Sigmoid colon (tissue), 6 donors: ENCODE measurements at regions not wholly inside any gene's neighbourhood (a gene's known extent, or its start where the extent isn't known, plus 50 kb on each side); places are given as distances from the start of the nearest gene placed in this dataset.

ENCODE experiments used
- DNase-seq: peaks from one replicate; pipeline ENCODE4 v3.0.0-alpha.2; 2019
- H3K27ac ChIP-seq, 4 donors: fragments of 200-600 bp; sonication (generic); one replicate each; pipeline ENCODE4 v1.5.1; 2016 to 2019; ENCODE audit warnings: mild to moderate bottlenecking in 1 of 4
- H3K27me3 ChIP-seq, 3 donors: fragments of 200-600 bp; sonication (generic); one replicate each; pipeline ENCODE4 v1.5.1; 2019; ENCODE audit warnings: mild to moderate bottlenecking in 1 of 3
- H3K36me3 ChIP-seq, 4 donors: fragments of 200-600 bp; sonication (generic); one replicate each; pipeline ENCODE4 v1.5.1; 2016 to 2019
- H3K4me1 ChIP-seq, 4 donors: fragments of 200-600 bp; sonication (generic); one replicate each; pipeline ENCODE4 v1.5.1; 2017 to 2019
- H3K4me3 ChIP-seq, 4 donors: fragments of 200-600 bp; sonication (generic); one replicate each; pipeline ENCODE4 v1.5.1; 2017 to 2019; ENCODE audit warnings: mild to moderate bottlenecking in 2 of 4, moderate library complexity in 1 of 4
- H3K9me3 ChIP-seq, 4 donors: fragments of 200-600 bp in 3 of 4; sonication (generic) in 3 of 4; one replicate each; pipeline versions ENCODE4 v1.5.1 to v1.6.1; 2013 to 2019
- EP300 ChIP-seq, 4 donors: sonication (generic); formaldehyde crosslinking; IDR thresholded peaks; one replicate each; pipeline ENCODE4 v1.6.1; 2017; ENCODE audit warnings: antibody characterized with exemption in 4 of 4
- POLR2A ChIP-seq, 2 donors: fragments of 450-650 bp; IDR thresholded peaks; one replicate each; pipeline ENCODE4 v1.6.1; 2016; ENCODE audit warnings: antibody characterized with exemption in 2 of 2, mild to moderate bottlenecking in 2 of 2, moderate library complexity in 2 of 2
- POLR2AphosphoS5 ChIP-seq, 4 donors: sonication (generic); formaldehyde crosslinking; IDR thresholded peaks; one replicate each; pipeline ENCODE4 v1.6.1; 2017; ENCODE audit warnings: antibody characterized with exemption in 4 of 4
- WGBS, 2 donors: extraction: QIAGEN DNeasy Blood & Tissue Kit; methylation state at CpG; one replicate each; pipeline ENCODE4 v1.1.7; 2013; 5-methylcytosine and 5-hydroxymethylcytosine counted together
- intact Hi-C: fragments of 100-400 bp; cut with DNase I; formaldehyde crosslinking; loops from one replicate; pipeline ENCODE4 v1.15.1; 2023
- TF ChIP-seq, protein P1 (sequence below), 4 experiments: fragments of 450-650 bp in 3 of 4; fragments of 200-600 bp in 1 of 4; IDR thresholded peaks; one replicate each; pipeline ENCODE4 v1.5.1; 2016 to 2019; ENCODE audit warnings: antibody characterized with exemption in 4 of 4, mild to moderate bottlenecking in 3 of 4, moderate library complexity in 2 of 4
- donor health status: healthy with polysubstance abuse.
- donor health status: healthy.

DNA sequence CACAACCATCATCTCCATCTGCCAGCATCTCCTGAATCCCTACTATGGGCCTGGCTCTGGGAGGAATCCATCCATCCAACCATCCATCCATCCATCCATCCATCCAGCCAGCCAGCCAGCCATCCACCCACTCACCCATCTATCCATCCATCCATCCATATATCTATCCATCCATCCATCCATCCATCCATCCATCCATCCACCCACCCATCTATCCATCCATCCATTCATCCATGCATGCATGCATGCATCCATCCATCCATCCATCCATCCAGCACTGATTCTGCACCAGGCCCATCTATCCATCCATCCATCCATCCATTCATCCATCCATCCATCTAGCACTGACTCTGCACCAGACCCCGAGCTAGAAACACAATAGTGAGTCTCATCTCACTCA, 141.3 kb upstream of the WNT4 start:
- Histone ChIP-seq H3K27ac (no peak overlapping the region), H3K4me1 (no peaks in the 10 kb centered on the region), H3K4me3 (no peak overlapping the region), H3K36me3 (no peaks in the 10 kb centered on the region), H3K27me3 (no peaks in the 10 kb centered on the region), H3K9me3 (peaks cover 0 to 2% (median 0%) of the 10 kb centered on the region in 4 donors)
- no peak for TF ChIP-seq POLR2AphosphoS5 (IDR thresholded peaks at IDR 0.05)
- no peak for TF ChIP-seq EP300 (IDR thresholded peaks at IDR 0.05)
- TF ChIP-seq, protein P1, sequence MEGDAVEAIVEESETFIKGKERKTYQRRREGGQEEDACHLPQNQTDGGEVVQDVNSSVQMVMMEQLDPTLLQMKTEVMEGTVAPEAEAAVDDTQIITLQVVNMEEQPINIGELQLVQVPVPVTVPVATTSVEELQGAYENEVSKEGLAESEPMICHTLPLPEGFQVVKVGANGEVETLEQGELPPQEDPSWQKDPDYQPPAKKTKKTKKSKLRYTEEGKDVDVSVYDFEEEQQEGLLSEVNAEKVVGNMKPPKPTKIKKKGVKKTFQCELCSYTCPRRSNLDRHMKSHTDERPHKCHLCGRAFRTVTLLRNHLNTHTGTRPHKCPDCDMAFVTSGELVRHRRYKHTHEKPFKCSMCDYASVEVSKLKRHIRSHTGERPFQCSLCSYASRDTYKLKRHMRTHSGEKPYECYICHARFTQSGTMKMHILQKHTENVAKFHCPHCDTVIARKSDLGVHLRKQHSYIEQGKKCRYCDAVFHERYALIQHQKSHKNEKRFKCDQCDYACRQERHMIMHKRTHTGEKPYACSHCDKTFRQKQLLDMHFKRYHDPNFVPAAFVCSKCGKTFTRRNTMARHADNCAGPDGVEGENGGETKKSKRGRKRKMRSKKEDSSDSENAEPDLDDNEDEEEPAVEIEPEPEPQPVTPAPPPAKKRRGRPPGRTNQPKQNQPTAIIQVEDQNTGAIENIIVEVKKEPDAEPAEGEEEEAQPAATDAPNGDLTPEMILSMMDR (IDR thresholded peaks at IDR 0.05): no peak
- TF ChIP-seq POLR2A (IDR thresholded peaks at IDR 0.05): no peak
- DNase-seq: no peak
- 81% methylated on average over 1 of the region's 1 CpG for WGBS, 2 donors
- intact Hi-C loops: no loop called here

DNA sequence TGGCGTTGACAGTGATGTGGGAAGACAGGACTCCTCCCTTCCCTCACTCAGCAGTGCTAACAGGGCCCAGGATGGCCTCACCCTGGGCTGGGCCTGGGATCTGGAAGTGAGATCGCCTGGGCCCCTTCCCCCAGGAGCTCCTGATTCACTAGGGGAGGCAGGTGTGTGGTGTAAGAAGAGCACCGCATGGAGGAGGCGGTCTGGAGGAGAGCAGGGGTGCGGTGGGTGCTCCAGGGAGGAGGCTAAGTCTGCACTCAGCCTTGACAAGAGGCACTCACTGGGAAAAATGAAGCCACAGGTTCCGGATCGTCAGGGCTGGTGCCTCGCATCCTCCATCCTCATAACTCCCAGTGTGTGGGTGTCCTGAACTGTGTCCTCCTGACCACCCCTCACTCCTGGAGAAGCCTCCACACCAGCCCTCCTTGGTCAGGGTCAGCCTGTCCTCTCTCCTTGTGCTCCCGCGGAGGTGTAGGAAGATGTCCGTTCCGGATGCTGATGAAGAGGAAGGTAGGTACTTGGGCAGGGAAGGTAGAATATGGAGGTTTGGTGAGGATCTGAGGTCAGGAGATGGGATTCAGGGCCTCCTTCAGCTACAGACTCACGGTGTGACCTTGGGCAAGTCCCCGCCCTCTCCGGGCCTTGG, 142.1 kb upstream of the WNT4 start:
- Histone ChIP-seq H3K27ac (no peak overlapping the region), H3K9me3 (peaks cover 0 to 2% (median 0%) of the 10 kb centered on the region in 4 donors), H3K27me3 (no peaks in the 10 kb centered on the region), H3K4me3 (no peak overlapping the region), H3K4me1 (no peaks in the 10 kb centered on the region), H3K36me3 (no peaks in the 10 kb centered on the region)
- WGBS, 2 donors: 92% methylated on average over 15 of the region's 15 CpGs
- DNase-seq: no peak
- intact Hi-C loops: no loop called here
- no peak for TF ChIP-seq EP300 (IDR thresholded peaks at IDR 0.05)
- TF ChIP-seq, protein P1 (IDR thresholded peaks at IDR 0.05): no peak
- no peak for TF ChIP-seq POLR2AphosphoS5 (IDR thresholded peaks at IDR 0.05)
- no peak for TF ChIP-seq POLR2A (IDR thresholded peaks at IDR 0.05)

DNA sequence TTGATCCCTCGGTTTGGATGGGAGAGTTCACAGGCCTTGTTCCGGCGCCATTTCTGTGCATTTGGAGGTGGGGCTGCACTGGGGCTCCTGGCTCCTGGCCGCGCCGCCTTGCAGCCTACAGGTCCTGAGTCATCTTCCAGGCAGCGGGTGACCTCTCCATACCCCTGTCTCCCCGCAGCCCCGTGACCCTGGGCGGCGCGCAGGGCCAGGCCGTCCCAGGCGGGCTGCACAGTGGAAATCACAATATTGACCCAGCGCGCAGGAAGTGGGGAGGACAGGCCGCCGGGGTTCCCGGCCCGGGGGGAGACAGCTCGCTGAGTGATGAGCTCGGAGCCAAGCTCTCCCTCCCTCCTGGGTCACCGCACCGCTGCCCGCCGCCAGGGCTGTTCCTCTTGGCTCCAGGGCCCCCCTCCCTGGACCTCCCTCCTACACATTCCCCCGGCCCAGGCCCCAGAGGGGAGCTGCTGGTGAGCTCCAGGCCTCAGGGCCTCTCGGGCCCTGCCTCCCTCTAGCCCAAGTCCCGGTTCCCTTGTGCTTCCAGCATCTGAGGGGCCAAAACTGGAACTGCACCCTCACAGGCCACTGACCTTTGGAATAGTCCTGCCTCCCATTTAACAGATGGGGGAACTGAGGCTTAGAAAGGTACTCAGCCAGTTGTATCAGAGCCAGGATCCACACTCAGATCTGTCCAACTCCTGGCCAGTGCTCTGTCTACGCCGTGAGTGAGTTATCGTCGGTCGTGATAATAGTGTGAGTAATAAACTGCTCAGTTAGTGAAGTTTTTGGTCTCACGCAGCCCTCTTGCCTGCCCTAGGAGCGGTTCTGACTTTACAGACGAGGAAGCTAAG, 142.9 kb upstream of the WNT4 start:
- TF ChIP-seq EP300 (IDR thresholded peaks at IDR 0.05) (no peak), POLR2AphosphoS5 (IDR thresholded peaks at IDR 0.05) (no peak), POLR2A (IDR thresholded peaks at IDR 0.05) (no peak)
- TF ChIP-seq, protein P1 (IDR thresholded peaks at IDR 0.05): no peak
- H3K4me1 ChIP-seq: no peaks in the 10 kb centered on the region
- intact Hi-C loops: no loop called here
- no peaks in the 10 kb centered on the region for H3K27me3 ChIP-seq
- no peaks in the 10 kb centered on the region for H3K36me3 ChIP-seq
- H3K9me3 ChIP-seq: peaks cover 0 to 2% (median 0%) of the 10 kb centered on the region in 4 donors
- H3K27ac ChIP-seq: no peak overlapping the region
- H3K4me3 ChIP-seq: no peak overlapping the region
- WGBS, 2 donors: 89 to 93% methylated on average over 37 of the region's 37 CpGs
- no peak for DNase-seq

GRCh38 chr1:22286491-22286890, 143.6 kb upstream of the WNT4 start:
- Histone ChIP-seq H3K4me1 (no peaks in the 10 kb centered on the region), H3K27me3 (no peaks in the 10 kb centered on the region), H3K9me3 (peaks cover 0 to 2% (median 0%) of the 10 kb centered on the region in 4 donors), H3K27ac (no peak overlapping the region), H3K4me3 (no peak overlapping the region), H3K36me3 (no peaks in the 10 kb centered on the region)
- no peak for DNase-seq
- intact Hi-C loops: no loop called here
- 78 to 80% methylated on average over 2 of the region's 2 CpGs for WGBS, 2 donors
- TF ChIP-seq POLR2AphosphoS5 (IDR thresholded peaks at IDR 0.05) (no peak), POLR2A (IDR thresholded peaks at IDR 0.05) (no peak), EP300 (IDR thresholded peaks at IDR 0.05) (no peak)
- TF ChIP-seq, protein P1 (IDR thresholded peaks at IDR 0.05): no peak
